GM19099 (cell line): ENCODE measurements at regions not wholly inside any gene's neighbourhood (a gene's known extent, or its start where the extent isn't known, plus 50 kb on each side); places are given as distances from the start of the nearest gene placed in this dataset.

ENCODE experiments used
- POLR2A ChIP-seq: IDR thresholded peaks from 3 replicates; pipeline ENCODE4 v1.6.1; 2011; ENCODE audit warnings: low read depth; ENCODE audit not compliant: insufficient read length; ENCODE audit errors: extremely low read depth

DNA sequence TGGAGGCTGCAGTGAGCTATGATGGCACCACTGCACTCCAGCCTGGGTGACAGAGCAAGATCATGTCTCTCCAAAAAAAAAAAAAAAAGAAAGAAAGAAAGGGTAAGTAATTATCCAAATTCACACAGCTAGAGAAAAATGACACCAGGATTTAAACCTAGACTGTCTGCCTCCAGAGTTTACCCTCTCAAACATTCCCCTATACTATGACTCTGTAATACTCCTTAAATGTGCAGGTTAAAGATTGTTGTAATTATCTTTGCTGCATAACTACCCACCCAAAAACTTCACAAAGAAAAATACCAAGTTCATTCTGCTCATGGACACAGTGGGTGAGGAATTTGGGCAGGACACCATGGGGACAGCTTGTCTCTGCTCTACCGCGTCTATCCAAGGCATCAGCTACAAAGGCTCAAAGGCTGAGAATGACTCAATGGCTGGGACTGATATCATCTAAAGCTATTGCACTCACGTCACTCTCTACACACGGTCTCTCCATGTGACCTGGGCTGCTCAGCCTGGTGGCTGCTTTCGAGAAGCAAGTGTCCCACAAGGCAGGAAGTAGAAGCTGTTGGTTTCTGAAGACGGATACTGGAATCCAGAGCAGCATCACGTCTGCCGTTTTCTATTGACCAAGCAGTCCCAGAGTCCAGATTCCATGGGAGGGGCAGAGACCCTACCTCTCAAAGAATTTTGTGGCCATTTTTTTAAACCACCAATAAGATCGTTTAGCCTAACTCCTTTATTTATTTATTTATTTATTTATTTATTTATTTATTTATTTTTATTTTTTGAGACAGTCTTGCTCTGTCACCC, 185.7 kb upstream of the AUTS2 start:
- TF ChIP-seq POLR2A: no peak

DNA sequence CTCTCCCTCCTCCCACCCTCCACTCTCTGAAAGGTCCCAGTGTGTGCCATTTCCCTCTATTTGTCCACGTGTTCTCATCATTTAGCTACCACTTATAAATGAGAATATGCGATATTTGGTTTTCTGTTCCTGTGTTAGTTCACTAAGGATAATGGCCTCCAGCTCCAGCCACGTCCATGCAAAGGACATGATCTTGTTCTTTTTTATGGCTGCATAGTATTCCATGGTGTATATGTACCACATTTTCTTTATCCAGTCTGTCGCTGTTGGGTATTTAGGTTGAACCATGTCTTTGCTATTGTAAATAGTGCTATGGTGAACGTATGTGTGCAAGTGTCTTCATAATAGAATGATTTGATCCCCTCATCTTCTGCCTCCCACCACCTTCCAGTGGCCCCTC, 183.7 kb upstream of the AUTS2 start:
- TF ChIP-seq POLR2A: no peak

DNA sequence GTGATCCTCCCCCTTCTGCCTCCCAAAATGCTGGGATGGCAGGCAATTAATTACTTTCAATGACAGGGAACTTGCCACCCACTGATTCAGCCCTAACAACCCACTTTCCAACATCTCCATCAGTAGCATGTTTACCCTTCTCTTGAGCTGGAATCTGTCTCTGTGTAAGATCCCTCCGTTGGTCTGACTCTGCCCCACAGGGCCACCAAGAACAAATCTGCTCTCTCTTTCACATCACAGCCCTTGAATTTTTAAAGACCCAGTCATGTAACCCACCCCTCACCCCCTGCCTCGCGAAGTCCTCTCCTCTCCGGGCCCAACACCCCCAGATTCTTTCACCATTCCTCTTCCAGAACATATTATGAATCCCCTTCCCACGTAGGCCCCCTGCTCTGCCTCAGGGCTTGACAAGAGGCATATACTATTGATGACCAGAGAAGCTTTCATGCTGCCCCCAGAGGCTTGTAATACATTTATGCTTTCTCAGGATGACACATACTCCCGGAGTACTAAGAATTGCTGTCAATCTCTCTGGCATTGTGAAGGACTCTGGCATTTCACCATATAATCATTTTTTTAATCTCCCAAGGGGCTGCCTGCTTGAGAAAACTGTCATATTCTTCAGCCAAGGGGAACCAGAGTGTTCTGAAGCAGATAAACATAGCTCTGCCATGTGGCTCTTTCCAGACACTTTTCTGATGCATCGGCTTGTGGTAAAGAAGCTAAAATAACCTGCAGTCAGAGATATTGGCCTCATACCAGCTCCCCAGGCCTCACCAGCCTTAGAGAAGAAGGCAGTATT, 179.2 kb upstream of the AUTS2 start:
- no peak for TF ChIP-seq POLR2A

DNA sequence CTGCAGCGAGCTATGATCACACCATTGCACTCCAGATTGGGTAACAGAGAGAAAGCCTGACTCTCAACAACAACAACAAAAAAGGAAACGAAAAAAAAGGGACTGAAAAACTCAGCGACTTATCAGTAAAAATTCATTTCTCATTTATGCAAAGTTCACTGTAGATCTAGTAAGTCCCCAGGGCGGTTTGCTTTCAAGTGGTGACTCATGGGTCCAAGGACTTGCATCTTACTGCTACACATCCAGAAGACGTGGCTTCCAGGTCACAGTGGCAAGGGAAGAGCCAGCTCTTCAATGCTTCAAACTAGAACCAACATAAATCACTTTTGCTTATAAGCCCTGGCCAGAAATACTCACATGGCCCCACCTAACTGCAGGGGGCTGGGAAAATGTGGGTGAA, 178.3 kb upstream of the AUTS2 start:
- no peak for TF ChIP-seq POLR2A

DNA sequence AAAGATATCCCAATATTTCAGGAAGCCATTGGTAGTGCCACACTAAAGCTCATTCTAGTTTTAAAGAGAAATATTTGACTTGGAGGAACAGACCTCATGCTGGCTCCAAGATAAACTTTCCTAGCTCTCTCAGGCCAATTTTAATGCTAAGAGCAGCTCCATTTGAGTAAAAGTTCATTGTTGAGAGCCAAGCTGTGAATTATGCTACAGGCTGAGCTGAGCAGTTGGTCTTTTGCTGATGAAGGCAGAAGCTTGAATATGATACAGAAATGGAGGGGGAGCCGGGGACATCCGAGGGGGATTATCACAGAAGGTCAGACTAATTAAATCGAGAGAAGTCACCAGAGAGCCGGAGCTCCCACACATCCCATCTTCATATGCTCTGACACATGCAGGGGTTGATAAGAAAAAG, 175.7 kb upstream of the AUTS2 start:
- TF ChIP-seq POLR2A: no peak

DNA sequence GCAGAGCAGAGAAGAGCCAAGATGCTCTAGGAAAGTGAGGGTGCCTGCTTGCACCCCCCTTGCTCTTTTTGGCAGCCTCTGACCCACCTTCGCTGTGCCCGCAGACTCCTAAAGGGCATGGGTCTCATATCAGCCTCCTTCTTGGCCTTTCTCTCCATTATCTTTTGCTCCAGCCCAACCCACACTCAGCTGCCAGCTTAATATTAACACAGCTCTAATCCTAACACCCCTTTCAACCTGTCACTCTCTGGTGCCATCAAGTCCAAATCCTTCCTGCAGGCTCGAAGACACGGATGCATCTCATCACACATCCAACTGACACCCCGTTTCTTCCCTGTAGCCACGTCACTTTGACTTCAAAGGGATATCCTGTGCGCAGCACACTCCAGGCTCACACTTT, 171.6 kb upstream of the AUTS2 start:
- TF ChIP-seq POLR2A: no peak

DNA sequence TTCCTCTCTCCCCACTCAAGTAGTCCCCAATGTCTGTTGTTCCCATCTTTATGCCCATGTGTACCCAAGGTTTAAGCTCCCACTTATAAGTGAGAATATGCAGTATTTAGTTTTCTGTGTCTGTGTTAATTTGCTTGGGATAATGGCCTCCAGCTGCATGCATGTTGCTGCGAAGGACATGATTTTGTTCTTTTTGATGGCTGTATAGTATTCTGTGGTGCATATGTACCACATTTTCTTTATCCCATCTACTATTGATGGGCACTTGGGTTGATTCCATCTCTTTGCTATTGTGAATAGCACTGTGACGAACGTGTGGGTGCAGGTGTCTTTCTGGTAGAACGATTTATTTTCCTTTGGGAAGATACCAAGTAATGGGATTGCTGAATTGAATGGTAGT, 170.2 kb upstream of the AUTS2 start:
- no peak for TF ChIP-seq POLR2A

DNA sequence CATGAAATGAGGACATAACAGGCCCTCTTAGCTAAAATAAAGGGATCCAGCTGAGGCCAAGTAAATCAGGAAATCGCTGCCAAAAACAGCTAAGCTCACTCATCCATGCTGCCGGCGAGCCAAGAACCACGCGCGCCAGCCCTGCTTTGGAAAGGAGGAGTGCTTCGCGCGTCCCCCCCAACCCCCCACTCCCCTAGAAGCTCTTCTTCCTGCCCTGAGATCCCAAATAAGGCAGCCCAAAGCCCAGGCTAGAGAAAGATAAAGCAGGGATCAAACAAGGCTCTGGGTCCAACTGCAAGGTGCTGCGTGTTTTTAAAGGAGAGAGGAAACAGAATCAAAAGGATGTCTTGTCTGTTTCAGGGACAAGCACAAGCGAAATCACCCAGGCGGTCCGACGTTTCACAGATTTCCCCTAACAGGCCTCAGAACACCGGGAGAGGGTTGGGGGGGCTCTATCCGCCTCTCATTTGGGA, 168.3 kb upstream of the AUTS2 start:
- no peak for TF ChIP-seq POLR2A

DNA sequence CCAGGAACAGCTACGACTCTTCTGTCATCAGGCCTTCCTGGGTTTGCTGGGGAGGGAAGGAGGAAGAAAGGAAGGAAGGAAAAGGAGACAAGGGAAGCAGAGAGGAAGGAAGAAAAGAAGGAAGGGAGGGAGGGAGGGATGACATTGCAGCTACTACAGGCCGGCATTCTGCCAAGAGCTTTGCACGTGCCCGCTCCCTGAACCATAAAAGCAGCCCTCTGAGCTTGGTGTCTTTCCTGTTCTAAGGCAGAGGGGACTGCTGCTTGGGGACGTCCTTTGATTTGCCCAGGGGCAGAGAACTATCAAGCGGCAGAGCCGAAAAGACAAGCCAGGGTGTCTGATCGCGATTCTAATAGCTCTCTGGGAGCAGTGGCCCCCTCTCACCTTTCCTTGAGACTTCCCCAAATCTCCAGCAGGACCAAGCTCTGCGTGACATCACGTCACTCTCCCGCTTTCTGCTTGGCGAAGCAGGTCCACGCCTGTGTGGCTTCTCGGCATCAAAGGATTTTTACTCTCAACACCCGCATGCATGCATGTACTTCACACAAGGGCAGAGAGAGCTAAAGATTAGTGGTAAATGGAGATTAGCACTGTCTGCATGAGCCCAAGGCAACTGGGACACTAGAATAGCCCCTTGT, 167.8 kb upstream of the AUTS2 start:
- TF ChIP-seq POLR2A: no peak

DNA sequence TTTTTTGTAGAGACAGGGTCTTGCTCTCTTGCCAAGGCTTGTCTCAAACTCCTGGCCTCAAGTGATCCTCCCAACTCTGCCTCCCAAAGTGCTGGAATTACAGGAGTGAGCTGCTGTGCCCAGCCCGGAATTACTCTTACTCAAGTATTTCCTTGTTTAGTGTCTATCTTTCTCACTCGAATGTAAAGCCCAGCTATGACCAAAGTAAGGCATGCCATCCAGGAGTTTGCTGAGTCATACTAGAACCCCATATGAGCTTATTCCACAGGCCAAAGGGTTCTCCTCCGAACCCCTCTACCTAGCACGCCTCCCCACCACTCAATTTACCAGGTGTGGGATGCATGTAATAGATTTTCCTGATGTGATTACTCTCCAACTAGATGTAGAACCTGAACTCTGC, 166.6 kb upstream of the AUTS2 start:
- no peak for TF ChIP-seq POLR2A

DNA sequence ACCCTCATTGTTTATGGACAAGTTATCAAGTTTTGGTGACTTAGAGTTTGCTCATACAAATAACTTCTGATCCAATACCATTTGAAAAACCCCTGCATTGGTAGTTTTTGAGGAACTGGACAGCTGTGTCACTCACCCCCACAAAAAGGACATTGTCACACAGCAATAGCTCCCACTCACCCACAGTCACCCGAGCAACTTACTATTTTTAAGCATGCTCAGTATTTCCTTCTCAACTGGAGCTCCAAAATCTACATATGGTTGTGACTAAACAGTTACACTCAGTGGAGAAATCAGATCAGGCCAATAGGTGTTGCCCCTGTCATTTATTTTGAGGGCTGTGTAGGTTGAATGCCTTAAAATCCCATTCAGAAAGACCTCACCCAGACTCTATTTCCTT, 165.2 kb upstream of the AUTS2 start:
- no peak for TF ChIP-seq POLR2A

DNA sequence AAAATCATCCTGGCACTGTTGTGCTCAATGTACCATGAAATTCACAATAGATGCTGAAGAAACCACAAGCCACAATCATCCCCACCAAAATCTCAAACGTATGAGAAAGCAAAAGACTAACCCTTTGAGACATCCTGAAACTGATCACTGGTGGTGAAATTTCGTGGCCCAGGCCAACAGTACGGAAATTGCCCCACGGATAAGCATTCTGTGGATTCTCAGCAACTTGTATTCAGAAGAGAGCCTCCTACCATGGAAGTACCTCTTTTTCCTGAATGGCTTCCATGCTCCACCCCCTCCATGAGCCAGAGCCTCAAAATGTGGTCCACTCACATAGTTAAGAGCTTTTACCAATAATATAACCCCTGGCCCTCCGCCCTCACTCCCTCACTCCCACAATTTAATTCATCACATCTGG, 163.9 kb upstream of the AUTS2 start:
- TF ChIP-seq POLR2A: no peak

DNA sequence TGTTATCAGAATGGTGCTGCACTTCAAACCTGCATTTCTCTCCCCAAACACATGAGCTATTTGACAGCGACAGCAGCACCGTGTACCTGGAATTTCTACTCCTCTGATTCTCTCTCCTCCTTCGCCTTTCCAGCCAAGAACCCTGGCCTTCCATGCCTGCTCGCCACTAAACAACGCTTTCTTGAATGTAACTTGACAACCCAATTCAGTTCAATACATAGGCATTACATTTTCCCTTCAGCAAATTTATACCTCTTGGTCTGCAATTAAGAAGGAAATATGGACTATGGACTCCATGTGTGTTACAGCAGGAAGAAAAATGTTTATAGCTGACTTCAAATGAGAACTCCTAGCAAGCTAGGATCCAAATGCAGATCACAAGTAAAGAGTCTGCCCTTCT, 162.6 kb upstream of the AUTS2 start:
- TF ChIP-seq POLR2A: no peak

DNA sequence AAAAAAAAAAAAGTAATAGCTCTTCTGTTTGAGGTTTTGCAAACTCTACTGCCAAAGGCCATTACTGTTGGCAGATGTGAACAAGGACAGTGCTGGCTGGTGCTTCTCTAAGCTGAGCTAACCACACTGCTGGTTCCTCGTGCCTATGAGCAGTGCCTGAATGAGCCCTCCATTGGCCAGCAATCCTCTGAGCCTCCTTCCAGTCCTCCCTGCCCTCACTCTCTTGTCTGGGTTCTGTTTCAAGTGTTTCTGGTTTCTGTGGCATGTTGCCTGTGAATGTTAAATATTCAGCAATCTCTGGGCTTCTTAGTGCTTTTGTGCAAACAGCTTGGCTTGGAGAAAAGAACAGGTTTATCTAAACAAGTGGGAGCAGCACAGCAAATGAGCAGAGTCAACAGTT, 161.3 kb upstream of the AUTS2 start:
- no peak for TF ChIP-seq POLR2A

DNA sequence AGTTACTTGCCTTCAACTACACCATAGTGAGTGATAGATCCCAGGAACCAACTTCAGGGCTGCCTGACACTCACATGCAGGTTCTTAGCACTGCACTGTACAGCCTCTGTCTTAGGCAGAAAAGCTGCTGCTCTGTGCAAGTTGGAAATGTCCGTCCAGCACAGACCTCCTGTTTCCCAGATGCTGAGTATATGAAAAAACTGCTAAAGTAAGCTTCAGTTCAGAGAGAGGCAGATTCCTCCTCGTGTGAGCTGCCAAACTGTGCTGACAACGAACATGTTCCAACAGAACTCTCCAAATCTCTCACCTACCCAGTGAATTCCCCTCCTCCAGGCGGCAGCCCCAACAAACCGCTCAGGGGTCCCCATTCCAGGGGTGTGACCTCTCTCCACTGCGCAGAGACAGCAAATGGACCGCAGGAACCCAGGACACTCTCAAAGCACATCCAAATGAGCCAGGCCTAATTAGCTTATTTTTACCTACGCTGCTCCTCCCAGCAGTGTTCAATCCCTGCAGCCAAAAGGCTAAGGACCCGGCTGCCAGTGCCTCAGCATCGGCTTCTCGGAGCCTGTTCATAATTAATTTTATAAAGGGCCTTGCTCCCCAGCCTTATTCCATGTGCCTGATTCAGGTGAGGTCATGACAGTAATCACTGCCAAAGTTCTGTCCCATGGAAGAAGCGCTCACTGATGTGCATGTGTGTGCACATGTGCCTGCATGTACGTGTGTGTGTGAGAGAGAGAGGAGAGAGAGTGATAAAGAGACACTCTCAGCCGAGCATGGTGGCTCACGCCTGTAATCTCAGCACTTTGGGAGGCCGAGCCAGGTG, 159.5 kb upstream of the AUTS2 start:
- TF ChIP-seq POLR2A: no peak
